ENCODE measurements at regions not wholly inside any gene's neighbourhood (a gene's known extent, or its start where the extent isn't known, plus 50 kb on each side); places are given as distances from the start of the nearest gene placed in this dataset.
"Not testable (repeated sequence)": the region's sequence is repeated elsewhere in the genome, so short reads cannot be mapped to it uniquely, and the experiment has no call there.

DNA sequence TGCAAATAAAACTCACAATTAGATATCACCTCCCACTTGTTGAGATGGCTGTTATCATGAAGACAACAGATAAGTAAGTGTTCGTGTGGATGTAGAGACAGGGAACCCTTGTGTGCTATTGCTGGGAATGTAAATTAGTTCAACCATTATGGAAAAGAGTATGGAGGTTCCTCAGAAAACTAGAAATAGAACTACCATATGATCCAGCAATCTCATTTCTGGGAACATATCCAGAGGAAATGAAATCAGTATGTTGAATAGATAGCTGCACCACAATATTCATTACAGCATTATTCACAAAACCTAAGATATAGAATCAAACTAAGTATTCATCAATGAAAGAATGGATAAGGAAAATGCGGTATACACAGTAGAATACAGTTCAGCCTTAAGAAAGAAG lies 418.7 kb upstream of the CNTN6 start:
- DNase-seq = no peak

DNA sequence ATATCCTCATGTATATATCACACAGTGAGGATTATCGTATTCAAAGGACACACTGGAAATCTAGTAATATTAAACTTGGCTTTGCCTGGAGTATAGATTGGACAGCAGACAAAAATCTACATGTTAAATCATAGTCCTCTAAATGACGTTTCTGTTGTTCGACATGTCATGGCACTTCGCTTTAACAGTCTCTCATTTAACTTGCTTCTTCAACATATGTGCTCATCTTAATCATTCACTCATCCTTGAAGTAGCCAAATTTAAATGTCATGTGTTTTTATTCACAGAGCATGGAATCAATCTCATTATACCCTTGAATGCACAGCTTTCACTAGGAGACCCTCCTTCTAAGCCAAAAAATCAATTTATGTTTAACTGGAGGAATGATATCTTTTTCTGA lies 417.0 kb upstream of the CNTN6 start:
- DNase-seq = no peak

DNA sequence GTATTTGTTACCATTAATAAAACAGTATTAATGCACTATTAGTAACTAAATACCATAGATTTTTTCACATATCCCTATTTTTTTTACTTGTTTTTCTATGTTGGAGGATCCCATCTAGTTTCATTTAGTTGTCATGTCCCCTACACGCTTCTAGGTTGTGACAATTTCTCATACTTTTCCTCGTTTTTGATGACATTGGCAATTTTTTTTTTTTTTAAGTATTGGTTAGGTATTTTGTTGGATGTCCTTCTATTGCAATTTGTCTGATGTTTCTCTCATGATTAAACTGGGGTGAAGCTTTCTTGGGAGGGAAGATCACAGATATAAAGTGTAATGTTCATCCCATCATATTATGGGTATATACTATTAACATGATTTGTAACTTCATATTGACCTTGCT lies 409.1 kb upstream of the CNTN6 start:
- no peak for DNase-seq

DNA sequence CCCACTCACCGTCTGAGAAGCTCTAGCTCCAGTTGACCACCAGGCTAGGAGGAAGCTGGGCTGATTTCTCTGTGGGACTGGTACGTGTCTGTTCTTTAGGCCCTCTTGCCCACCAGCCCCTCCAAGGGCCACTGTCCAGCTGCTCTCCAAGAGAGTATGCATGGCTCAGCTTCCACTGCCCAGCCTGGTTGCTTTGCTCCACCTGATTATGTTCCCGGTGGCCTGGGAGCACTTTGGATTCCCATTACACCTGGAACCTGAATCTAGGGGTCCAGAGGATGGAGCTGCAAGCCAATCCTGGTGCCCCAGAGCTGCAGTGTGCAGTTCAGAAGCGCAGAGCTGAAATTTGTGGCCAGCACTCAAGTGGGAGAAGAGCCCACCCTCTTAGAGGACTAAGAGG lies 402.1 kb upstream of the CNTN6 start:
- DNase-seq = no peak

DNA sequence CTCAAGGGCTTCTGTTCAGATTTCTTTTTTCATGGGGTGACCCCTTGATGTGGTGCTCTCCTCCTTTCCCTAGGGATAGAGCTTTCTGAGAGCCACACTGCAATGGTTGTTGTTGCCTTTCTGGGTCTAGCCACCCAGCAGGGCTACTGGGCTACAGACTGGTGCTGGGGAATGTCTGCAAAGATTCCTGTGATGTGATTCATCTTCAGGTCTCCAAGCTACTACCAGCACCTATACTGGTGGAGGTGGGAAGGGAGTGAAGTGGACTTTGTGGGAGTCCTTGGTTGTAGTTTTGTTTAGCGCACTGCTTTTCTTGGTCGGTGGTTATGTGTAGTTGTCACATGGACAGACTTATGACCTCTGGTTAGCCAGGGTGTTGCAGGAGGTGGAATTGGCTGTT lies 392.3 kb upstream of the CNTN6 start:
- no peak for DNase-seq

DNA sequence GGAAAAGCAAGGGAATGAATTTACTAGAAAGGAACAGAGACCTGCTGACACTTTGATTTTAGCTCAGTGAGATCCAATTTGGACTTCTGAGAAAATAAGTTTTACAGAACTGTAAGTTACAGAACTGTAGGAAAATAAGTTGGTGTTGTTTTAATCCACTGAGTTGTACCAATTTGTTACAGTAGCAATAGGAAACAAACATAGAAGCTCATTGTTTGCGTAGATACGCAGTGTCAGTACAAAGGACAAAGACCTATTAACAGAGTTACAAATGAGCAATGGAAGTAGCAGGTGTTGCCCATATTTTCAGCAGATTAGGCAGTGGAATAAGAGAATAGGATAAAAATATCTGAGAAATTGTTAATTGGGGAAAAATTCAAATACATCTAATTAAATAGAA lies 385.8 kb upstream of the CNTN6 start:
- DNase-seq = no peak

DNA sequence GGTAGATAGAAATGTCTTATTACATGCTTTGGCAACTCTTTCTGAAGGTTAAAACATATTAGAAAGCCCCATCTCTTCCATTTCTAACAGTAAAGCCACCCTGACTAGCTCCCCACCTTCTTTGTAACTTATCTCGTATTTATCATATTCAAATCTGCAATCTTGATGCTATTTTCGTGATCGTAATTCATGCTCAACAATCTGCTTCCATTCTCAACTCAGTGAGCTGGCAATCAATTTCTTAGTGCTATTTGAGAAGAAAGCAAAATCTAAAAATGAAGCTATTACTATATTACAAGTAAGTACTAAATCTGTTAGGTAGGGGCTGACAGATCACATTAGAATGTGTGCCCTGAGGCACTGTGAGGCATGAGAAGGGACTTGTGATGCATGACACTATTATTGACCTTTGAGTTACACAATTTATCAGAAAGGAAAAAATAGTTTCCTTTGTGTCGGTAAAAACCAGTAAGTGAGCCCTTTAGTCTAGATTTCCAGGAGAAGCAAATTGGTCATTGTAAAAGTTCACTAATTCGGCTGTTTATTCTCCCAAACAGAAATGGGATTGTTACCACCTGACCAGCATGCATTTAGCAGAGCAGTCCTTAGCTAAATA lies 379.7 kb upstream of the CNTN6 start:
- DNase-seq = no peak

DNA sequence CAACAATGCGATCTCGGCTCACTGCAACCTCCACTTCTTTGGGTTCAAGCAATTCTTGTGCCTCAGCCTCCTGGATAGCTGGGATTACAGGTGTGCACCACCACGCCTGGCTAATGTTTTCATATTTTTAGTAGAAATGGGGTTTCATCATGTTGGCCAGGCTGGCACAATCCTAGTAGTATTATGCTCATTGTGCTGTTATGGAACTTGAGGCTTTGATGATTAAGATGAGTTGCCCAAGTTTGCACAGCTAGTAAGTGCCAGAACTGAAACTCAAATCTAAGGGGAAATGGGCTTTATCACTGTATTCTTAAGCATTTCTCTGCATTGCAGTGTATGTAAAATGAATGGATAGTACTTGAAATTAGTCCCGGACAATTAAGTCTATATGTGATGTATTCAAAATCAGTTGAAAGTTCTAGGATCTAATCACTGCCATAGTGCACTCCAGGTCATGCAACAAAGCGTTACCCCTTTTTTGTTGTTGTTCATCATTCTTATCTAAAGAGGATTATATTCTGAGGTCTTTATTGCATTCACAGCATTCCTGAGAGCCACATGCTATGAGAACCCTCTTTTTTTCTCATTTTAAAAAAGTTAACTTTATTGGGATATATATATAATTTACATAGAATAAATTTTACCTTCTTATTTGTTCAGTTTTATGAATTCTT lies 378.7 kb upstream of the CNTN6 start:
- no peak for DNase-seq

DNA sequence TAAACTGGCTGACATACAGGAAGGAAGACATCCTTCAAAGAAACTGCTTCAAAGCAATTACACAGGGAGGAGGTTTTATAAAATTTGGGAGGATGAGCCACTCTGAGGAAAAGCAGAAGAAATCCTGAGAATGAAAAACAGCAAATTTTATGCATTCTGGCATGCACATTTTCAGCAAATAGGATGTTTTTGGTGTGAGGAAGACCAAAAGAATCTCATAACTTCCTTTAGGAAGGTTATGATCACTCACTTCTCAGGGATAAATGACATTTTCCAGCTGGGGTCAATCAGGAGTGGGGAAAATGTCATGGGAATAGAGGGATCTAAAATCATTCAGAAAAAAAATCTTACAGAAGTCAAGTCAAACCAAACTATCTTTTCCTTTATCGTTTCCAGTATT lies 371.7 kb upstream of the CNTN6 start:
- no peak for DNase-seq

DNA sequence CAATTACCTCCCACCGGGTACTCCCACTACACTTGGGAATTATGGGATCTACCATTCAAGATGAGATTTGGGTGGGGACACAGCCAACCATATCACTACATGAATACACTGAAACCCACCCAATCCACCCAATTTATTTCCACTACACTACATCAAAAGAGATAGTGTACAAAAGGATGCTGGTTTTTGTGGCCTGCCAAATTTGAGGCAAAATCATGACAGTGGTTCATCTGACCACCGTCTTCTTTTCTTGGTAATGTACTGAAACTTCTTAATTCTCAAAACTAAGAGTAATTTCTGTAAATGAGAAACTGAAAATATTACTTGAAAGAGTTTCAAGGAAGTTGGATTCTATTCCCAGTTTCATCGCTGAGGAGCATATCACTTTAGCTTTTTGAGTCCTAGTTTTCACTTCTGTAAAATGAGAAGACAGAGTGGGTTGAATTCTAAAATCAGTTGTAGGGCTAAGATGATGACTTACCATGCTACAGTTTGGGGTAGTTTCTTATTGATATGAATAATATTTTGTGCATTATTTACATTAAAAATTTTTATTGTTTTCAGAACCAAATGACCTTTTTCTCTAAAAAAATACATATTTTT lies 360.4 kb upstream of the CNTN6 start:
- DNase-seq = no peak

DNA sequence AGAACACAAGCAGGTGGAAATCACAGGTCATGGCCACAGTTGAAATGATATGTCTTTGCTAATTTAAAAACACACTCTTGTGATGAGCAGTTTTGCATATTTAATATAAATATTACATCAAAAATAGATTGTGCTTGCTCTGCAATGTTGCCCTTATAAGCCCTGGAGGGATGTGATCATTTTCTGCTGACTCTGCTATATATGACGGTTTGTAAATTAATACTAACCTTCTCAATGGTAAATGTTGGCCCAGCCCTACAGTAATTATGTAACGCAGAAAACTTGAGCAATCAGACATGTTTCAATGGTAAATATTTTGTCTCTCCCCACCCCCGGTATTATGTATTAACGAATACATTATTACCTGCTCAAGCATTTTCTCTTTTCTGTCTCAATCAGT lies 359.5 kb upstream of the CNTN6 start:
- no peak for DNase-seq

DNA sequence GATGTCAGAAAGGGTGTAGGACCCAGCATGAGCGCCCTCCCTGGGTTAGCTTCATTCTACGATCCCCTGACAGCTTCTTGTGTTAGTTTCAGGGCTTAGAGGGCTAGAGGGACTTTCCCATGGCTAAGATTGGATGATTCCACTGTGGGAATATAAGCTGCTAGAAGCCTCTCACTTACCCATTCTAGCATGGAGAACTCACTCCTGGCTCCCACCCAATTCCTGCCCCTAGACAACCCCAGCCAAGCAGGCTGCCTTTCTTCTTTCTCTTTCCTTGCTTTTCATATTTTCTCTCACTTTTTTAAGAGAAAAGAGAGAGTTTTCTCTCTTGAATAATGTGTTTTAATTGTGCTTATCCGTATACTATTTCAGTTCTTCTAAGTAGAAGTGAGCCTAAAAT lies 335.1 kb upstream of the CNTN6 start:
- no peak for DNase-seq

DNA sequence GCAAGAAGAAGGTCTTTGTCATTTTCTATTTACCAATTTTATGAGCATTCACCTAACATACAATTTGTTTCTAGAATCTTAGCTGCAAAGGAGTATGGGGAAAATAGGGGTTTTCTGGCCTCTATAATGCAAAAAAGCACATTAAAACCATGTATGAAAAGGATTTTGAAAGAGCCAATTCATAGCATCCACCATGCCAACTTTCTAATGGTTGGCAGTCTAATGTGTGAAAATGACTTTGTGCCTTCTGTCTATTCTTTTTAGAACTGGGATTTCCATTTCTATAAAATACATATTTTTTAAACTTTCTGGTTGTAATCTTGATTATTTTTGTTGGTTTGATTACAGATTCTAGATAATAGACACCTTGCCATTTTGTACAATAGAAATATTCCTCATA lies 333.7 kb upstream of the CNTN6 start:
- DNase-seq = no peak

DNA sequence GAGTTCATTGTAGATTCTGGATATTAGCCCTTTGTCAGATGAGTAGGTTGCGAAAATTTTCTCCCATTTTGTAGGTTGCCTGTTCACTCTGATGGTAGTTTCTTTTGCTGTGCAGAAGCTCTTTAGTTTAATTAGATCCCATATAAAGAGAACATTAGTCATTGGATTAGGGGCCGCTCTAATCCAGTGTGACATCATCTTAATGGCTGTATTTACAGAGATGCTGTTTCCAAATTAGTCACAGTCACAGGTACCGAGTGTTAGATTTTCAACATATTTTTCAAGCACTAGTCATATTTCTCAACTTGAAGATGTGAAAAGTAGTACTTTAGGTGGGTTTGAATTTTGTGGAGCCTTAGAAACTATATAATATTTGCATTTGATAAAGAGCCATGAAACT lies 319.4 kb upstream of the CNTN6 start:
- DNase-seq = not testable (repeated sequence)

DNA sequence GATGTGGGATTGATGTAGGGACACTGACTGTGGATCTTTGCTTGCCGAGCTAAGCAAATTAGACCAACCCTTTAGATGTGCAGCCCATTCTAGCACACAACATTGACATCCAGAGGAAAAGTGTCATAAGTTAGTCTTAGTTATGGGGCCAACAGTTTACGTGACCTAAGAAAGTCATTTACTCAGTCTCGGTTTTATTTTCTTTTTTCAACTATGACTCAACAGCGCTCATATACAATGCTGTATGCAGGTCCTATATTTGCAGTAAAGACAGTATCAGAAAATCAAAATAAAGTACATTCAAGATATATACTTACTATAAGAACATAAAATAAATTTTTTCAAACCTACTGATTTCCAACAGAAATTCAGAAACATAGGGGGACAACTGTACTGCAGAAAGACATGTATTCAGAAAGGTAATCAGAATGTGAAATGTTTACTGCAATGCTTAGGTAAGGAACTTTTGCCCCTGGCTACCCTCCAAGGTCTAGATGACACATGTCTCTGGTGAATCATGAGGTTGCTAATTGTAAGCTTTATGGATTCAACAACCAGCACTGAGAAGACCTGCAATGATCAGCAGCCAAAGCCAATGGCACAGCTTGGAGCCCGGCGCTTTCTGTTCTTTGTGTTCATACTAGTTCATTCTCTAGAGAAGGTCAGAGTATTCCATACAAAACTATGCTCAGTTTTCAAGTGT lies 317.5 kb upstream of the CNTN6 start:
- DNase-seq = no peak

DNA sequence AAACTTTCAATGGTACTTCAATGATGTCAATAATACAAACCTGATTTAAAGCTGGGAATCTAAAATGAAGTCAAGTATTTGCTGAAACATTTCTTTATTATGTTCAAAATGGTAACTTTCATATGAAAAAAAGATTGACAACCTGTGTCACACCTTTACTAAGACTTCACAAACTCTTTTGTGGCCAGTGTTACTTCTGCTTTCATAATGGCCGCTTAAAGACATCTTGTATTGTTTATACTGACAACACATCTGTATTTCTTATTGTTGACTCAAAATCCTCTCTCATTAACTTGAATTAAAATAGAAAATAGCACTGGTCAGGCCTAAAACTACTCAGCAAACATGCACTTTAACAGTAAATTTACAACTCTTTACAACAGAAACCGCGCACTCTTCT lies 312.3 kb upstream of the CNTN6 start:
- no peak for DNase-seq

DNA sequence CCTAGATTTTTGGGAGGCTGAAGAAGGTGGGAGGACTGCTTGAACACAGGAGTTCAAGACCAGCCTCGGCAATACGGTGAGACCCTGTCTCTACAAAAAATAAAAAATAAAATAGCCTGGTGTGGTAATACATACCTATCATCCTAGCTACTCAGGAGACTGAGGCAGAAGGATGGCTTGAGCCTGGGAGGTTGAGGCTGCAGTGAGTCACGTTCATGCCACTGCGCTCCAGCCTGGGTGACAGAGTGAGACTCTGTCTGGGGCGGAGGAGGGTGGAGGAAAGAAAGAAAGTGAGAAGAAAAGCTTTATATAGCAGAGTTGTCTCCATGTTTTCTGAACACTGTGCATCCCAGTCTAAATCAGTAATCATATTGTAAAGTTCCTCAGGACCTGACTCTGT lies 301.4 kb upstream of the CNTN6 start:
- DNase-seq = no peak

DNA sequence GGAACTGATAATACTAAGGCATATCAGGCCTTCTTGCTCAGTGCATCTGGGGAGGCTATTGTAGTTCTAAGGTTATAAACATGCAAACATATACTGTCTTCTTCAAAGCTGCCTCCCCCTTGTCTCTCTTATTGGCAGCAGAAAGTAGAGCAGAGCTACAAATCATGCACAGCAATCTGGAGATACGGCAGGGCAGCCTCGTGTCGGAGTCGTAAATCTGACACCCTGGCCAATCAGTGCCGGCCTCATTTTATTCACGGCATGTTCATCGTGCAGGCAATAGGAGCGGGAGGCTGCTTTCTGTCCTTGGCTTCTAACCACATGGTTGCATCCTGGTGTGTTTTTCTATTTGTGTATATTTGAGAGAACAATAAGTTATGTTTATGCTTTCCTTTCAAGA lies 300.2 kb upstream of the CNTN6 start:
- no peak for DNase-seq

DNA sequence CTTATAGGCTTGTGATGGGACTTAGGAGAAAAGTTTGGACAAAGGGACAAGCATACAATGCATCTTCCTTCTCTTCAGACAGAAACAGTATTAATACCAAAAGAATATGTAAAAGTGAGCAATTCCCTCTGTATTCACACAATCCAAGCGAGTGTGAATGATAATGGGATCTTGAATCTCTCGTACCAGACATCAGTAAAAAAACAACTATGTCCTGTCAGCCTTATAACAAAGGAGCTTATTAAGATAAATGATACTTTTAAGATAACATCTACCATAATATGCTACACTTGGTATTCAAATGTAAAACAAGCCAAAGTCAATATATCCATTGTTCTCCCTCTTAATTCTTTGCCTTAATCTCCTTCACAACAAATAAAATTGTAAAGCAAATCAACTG lies 288.6 kb upstream of the CNTN6 start:
- no peak for DNase-seq

DNA sequence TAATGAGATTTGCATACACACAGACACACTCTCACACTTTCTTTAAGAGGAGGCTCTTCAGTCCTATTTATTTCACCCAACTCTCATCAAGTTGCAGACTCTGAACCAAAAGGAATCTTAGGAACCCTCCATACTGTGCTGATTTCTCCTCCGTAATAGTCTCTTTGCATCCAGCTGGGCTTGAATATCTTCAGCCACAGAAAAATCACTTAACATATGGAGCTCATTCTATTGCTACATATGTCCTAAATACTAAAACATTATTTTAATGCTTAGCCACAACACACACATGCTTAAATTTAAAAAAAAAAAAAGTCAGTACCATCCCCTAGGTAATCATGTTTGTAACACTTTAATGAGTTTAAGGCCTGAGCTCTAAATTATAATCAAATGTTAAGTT lies 287.5 kb upstream of the CNTN6 start:
- DNase-seq = no peak

DNA sequence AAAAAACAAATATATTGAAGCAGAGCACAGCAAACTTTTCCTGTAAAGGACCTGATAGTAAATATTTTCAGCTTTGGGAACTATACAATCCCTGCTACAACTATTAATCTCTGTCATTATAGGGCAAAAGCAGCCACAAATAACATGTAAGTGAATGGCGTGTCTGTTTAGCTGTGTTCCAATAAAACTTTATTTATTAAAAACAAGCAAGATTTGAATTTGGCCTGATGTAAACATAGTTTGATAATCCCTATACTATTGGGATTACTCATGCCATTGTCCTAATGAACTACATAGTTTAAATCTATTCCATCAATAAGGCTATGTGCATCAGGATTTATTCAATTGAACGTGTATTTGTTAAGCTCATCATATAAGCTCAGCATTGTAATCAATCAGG lies 286.8 kb upstream of the CNTN6 start:
- DNase-seq = no peak

DNA sequence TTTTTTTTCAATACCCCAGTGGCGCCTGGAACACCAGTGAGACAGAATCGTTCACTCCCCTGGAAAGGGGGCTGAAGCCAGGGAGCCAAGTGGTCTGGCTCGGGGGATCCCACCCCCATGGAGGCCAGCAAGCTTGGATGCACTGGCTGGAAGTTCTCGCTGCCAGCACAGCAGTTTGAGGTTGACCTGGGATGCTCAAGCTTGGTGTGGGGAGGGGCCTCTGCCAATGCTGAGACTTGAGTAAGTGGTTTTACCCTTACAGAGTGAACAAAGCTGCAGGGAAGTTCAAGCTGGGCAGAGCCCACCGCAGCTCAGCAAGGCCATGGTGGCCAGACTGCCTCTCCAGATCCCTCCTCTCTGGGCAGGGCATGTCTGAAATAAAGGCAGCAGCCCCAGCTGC lies 276.2 kb upstream of the CNTN6 start:
- no peak for DNase-seq

DNA sequence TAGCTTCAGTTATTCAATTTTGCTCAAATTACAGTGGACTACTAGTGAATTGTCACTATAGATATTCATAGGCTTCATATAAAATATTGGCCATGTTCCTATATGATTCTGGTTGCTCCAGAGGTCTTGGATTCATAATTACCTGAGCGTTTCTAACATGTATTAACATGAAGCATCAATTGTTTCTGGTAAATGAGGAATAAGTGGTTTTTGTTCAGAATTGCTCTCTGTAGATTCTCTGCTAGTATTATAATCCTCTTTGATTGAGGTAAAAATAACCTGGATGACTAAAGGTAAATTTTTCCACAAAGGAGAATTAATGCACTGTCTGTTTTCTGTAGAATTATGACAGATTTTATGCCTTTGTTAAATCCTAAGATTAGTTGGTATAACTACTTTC lies 258.1 kb upstream of the CNTN6 start:
- DNase-seq = no peak

DNA sequence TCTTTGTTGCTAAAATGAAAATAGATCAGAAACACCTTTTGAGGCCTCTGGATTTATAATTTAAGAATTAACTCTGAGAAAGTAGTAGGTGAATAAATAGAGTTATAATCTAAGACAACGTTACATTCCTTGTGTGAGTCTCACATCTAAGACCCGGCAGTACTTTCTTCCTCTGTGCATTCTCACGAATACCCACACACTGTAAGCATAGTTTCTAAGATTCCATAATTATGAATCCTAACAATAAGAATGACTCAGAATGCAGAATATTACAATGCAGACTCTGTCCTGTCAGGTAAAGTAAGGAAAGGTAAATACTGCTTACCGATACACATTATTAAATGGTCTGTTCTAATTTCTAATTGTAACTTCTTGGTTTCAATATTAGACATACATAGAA lies 257.7 kb upstream of the CNTN6 start:
- no peak for DNase-seq

Measured in activated CD8-positive, alpha-beta memory T cell treated with anti-CD3 and anti-CD28 coated beads, Interleukin-2, amount 50 U/mL, for 48 hours (primary cell).